Ishikawa (cell line): ENCODE measurements at regions not wholly inside any gene's neighbourhood (a gene's known extent, or its start where the extent isn't known, plus 50 kb on each side); places are given as distances from the start of the nearest gene placed in this dataset.

Experiments
- CEBPB ChIP-seq: IDR thresholded peaks from 2 replicates; pipeline ENCODE4 v1.6.1; 2012
- CREB1 ChIP-seq: IDR thresholded peaks from 2 replicates; pipeline ENCODE4 v1.6.1; 2012; ENCODE audit warnings: low read depth
- EGR1 ChIP-seq: IDR thresholded peaks from 2 replicates; pipeline ENCODE4 v1.6.1; 2012
- EP300 ChIP-seq: IDR thresholded peaks from 2 replicates; pipeline ENCODE4 v1.6.1; 2012; ENCODE audit warnings: borderline replicate concordance
- FOXM1 ChIP-seq: IDR thresholded peaks from 2 replicates; pipeline ENCODE4 v1.6.1; 2012; ENCODE audit warnings: low read depth, borderline replicate concordance
- MAX ChIP-seq: IDR thresholded peaks from 2 replicates; pipeline ENCODE4 v1.6.1; 2012
- NFIC ChIP-seq: IDR thresholded peaks from 2 replicates; pipeline ENCODE4 v1.6.1; 2012
- RAD21 ChIP-seq: IDR thresholded peaks from 2 replicates; pipeline ENCODE4 v1.6.1; 2012; ENCODE audit warnings: low read depth
- REST ChIP-seq: IDR thresholded peaks from 2 replicates; pipeline ENCODE4 v1.6.1; 2012; ENCODE audit warnings: low read depth, mild to moderate bottlenecking
- TAF1 ChIP-seq: IDR thresholded peaks from 2 replicates; pipeline ENCODE4 v1.6.1; 2012; ENCODE audit warnings: low read depth, mild to moderate bottlenecking
- TCF12 ChIP-seq: IDR thresholded peaks from 2 replicates; pipeline ENCODE4 v1.6.1; 2012; ENCODE audit warnings: low read depth
- TEAD4 ChIP-seq: IDR thresholded peaks from 2 replicates; pipeline ENCODE4 v1.6.1; 2012
- USF1 ChIP-seq: IDR thresholded peaks from 2 replicates; pipeline ENCODE4 v1.6.1; 2012
- YY1 ChIP-seq: IDR thresholded peaks from 2 replicates; pipeline ENCODE4 v1.6.1; 2012; ENCODE audit warnings: low read depth
- ZBTB7A ChIP-seq: IDR thresholded peaks from 2 replicates; pipeline ENCODE4 v1.6.1; 2012; ENCODE audit warnings: low read depth

GRCh38 chr10:85147346-85148250 lies 819.2 kb downstream of the CCSER2 start:
- TF ChIP-seq ZBTB7A (no peak), RAD21 (no peak), TCF12 (no peak), NFIC (no peak), CREB1 (no peak), REST (no peak), FOXM1 (no peak), EP300 (no peak), TAF1 (no peak), TEAD4 (no peak), USF1 (no peak)

- TF ChIP-seq CREB1 (no peak), CEBPB (no peak), FOXM1 (no peak), REST (no peak), MAX (no peak), EGR1 (no peak)
Measured at GRCh38 chr10:85148693-85149640, 820.6 kb downstream of the CCSER2 start.

- no peak for TF ChIP-seq ZBTB7A
- TF ChIP-seq TEAD4 = no peak
- no peak for TF ChIP-seq EGR1
- TF ChIP-seq CEBPB = no peak
- no peak for TF ChIP-seq FOXM1
- no peak for TF ChIP-seq REST
- no peak for TF ChIP-seq MAX
- TF ChIP-seq CREB1 = no peak
- TF ChIP-seq YY1 = no peak
- TF ChIP-seq EP300 = no peak
- TF ChIP-seq TCF12 = no peak
- no peak for TF ChIP-seq USF1
- no peak for TF ChIP-seq NFIC
Measured at GRCh38 chr10:85149766-85150165, 821.4 kb downstream of the CCSER2 start.

GRCh38 chr10:85151506-85151905 lies 823.1 kb downstream of the CCSER2 start:
- TF ChIP-seq YY1 = no peak
- no peak for TF ChIP-seq FOXM1
